WTC11 (cell line): ENCODE measurements at regions not wholly inside any gene's neighbourhood (a gene's known extent, or its start where the extent isn't known, plus 50 kb on each side); places are given as distances from the start of the nearest gene placed in this dataset.

Experiments used
- ATAC-seq: fragments of 200-7000 bp; cut with Tn5 transposase; 2 replicates; pipeline ENCODE4 v1.10.0; 2021; ENCODE audit warnings: mild to moderate bottlenecking, moderate library complexity
- CTCF ChIA-PET: fragments of 300-600 bp; sonication (Branson Sonifier 250); formaldehyde crosslinking; loops from one replicate; lab custom pipeline; 2021; ENCODE audit warnings: antibody characterized with exemption; lab: Charles Lee
- POLR2A ChIA-PET: fragments of 350-600 bp; sonication (Branson Sonifier 250); formaldehyde crosslinking; loops from one replicate; lab custom pipeline; 2021; ENCODE audit warnings: antibody characterized with exemption; lab: Charles Lee
- DNase-seq: peaks from one replicate; pipeline ENCODE4 v3.0.0; 2021; ENCODE audit warnings: low spot score
- H3K27ac Mint-ChIP-seq: 2 replicates; pipeline ENCODE4 v1.8.0; 2021; ENCODE audit warnings: mixed read lengths
- H3K27me3 Mint-ChIP-seq: 2 replicates; pipeline ENCODE4 v1.8.0; 2021; ENCODE audit warnings: low read depth, mild to moderate bottlenecking, moderate library complexity, mixed read lengths
- H3K36me3 Mint-ChIP-seq: 2 replicates; pipeline ENCODE4 v1.8.0; 2021; ENCODE audit warnings: mixed read lengths
- H3K4me1 Mint-ChIP-seq: 2 replicates; pipeline ENCODE4 v1.8.0; 2022; ENCODE audit warnings: mixed read lengths
- H3K4me3 Mint-ChIP-seq: 2 replicates; pipeline ENCODE4 v1.8.0; 2021; ENCODE audit warnings: mild to moderate bottlenecking, moderate library complexity, mixed read lengths
- H3K9me3 Mint-ChIP-seq: 2 replicates; pipeline ENCODE4 v1.8.0; 2021; ENCODE audit warnings: mixed read lengths
- AR ChIP-seq: fragments of 250-450 bp; sonication (Bioruptor Pico); IDR thresholded peaks from 2 replicates; pipeline ENCODE4 v1.9.0; 2021; ENCODE audit warnings: mild to moderate bottlenecking
- CREM ChIP-seq: sonication (generic); formaldehyde crosslinking; IDR thresholded peaks from 2 replicates; pipeline ENCODE4 v1.8.1; 2022; ENCODE audit warnings: mild to moderate bottlenecking, missing genetic modification reagents, moderate library complexity
- E2F1 ChIP-seq: sonication (generic); formaldehyde crosslinking; IDR thresholded peaks from 2 replicates; pipeline ENCODE4 v1.8.0; 2022; ENCODE audit warnings: mild to moderate bottlenecking, missing genetic modification reagents
- E2F5 ChIP-seq: sonication (generic); formaldehyde crosslinking; IDR thresholded peaks from 2 replicates; pipeline ENCODE4 v1.8.1; 2022; ENCODE audit warnings: mild to moderate bottlenecking, moderate library complexity, missing genetic modification reagents
- ERG ChIP-seq: fragments of 250-450 bp; sonication (Bioruptor Pico); IDR thresholded peaks from 2 replicates; pipeline ENCODE4 v1.8.0; 2021; ENCODE audit warnings: mild to moderate bottlenecking
- ESRRA ChIP-seq: sonication (generic); formaldehyde crosslinking; IDR thresholded peaks from 2 replicates; pipeline ENCODE4 v1.8.1; 2022; ENCODE audit warnings: mild to moderate bottlenecking, missing genetic modification reagents, borderline replicate concordance
- FOXP4 ChIP-seq: sonication (generic); formaldehyde crosslinking; IDR thresholded peaks from 2 replicates; pipeline ENCODE4 v1.8.0; 2022; ENCODE audit warnings: mild to moderate bottlenecking, missing genetic modification reagents
- JUN ChIP-seq: sonication (generic); formaldehyde crosslinking; IDR thresholded peaks from 2 replicates; pipeline ENCODE4 v1.8.0; 2023; ENCODE audit warnings: mild to moderate bottlenecking, missing genetic modification reagents
- MXD4 ChIP-seq: fragments of 250-450 bp; sonication (Bioruptor Pico); IDR thresholded peaks from 2 replicates; pipeline ENCODE4 v1.8.0; 2021; ENCODE audit warnings: mild to moderate bottlenecking, moderate library complexity, borderline replicate concordance
- MYBL2 ChIP-seq: sonication (generic); formaldehyde crosslinking; IDR thresholded peaks from 2 replicates; pipeline ENCODE4 v1.8.1; 2023; ENCODE audit warnings: mild to moderate bottlenecking, moderate library complexity, missing genetic modification reagents
- NFE2L1 ChIP-seq: sonication (generic); formaldehyde crosslinking; IDR thresholded peaks from 2 replicates; pipeline ENCODE4 v1.8.1; 2023; ENCODE audit warnings: missing genetic modification reagents
- NR3C1 ChIP-seq: sonication (generic); formaldehyde crosslinking; conservative IDR thresholded peaks from 2 replicates; pipeline ENCODE4 v1.8.1; 2023; ENCODE audit warnings: low read depth, mild to moderate bottlenecking, missing genetic modification reagents
- SOX15 ChIP-seq: fragments of 250-450 bp; sonication (Bioruptor Pico); IDR thresholded peaks from 2 replicates; pipeline ENCODE4 v1.9.0; 2021; ENCODE audit warnings: mild to moderate bottlenecking
- USF1 ChIP-seq: sonication (generic); formaldehyde crosslinking; IDR thresholded peaks from 2 replicates; pipeline ENCODE4 v1.8.0; 2022; ENCODE audit warnings: mild to moderate bottlenecking, missing genetic modification reagents
- ZNF416 ChIP-seq: fragments of 250-450 bp; sonication (Bioruptor Pico); IDR thresholded peaks from 2 replicates; pipeline ENCODE4 v1.9.0; 2021; ENCODE audit warnings: mild to moderate bottlenecking, inconsistent platforms
- ZNF512 ChIP-seq: sonication (generic); formaldehyde crosslinking; IDR thresholded peaks from 2 replicates; pipeline ENCODE4 v1.8.1; 2022; ENCODE audit warnings: missing genetic modification reagents, borderline replicate concordance

GRCh38 chr15:87757084-87757483 lies 499.5 kb downstream of the NTRK3 start:
- Mint-ChIP-seq H3K27ac (no peak overlapping the region), H3K4me1 (no peaks in the 10 kb centered on the region), H3K4me3 (no peak overlapping the region), H3K9me3 (no peaks in the 10 kb centered on the region), H3K36me3 (no peaks in the 10 kb centered on the region), H3K27me3 (no peaks in the 10 kb centered on the region; the same call in 1 of the 2 replicates)
- TF ChIP-seq E2F1 (CRISPR knock-in tag) (no peak), E2F5 (CRISPR knock-in tag) (no peak), MXD4 (CRISPR knock-in tag) (no peak)
- DNase-seq, result no peak
- POLR2A ChIA-PET, result no interaction called here
- ATAC-seq, result no peak
- CTCF ChIA-PET, result no interaction called here

GRCh38 chr15:87756072-87756471 lies 500.5 kb downstream of the NTRK3 start:
- ATAC-seq, result no peak
- CTCF ChIA-PET, result no interaction called here
- TF ChIP-seq JUN (CRISPR knock-in tag) (no peak), ZNF512 (CRISPR knock-in tag) (no peak), FOXP4 (CRISPR knock-in tag) (no peak), USF1 (CRISPR knock-in tag) (no peak), ESRRA (no peak), NFE2L1 (no peak), AR (CRISPR knock-in tag) (no peak), NR3C1 (no peak), MYBL2 (no peak)
- TF ChIP-seq, all 79 proteins: peak for 0
- H3K27me3 Mint-ChIP-seq, result no peaks in the 10 kb centered on the region; the same call in 1 of the 2 replicates
- DNase-seq, result no peak
- no peaks in the 10 kb centered on the region for H3K36me3 Mint-ChIP-seq
- POLR2A ChIA-PET, result no interaction called here
- H3K4me1 Mint-ChIP-seq, result no peaks in the 10 kb centered on the region
- H3K27ac Mint-ChIP-seq, result no peak overlapping the region
- no peaks in the 10 kb centered on the region for H3K9me3 Mint-ChIP-seq
- no peak overlapping the region for H3K4me3 Mint-ChIP-seq

GRCh38 chr15:87755226-87755625 lies 501.3 kb downstream of the NTRK3 start:
- no peak overlapping the region for H3K27ac Mint-ChIP-seq
- no peak for ATAC-seq

More at GRCh38 chr15:87755226-87755625, 501.3 kb downstream of the NTRK3 start:
- no peaks in the 10 kb centered on the region for H3K4me1 Mint-ChIP-seq
- TF ChIP-seq ZNF416 (CRISPR knock-in tag), result no peak
- no peak for TF ChIP-seq SOX15 (CRISPR knock-in tag)
- no peak for TF ChIP-seq ERG (CRISPR knock-in tag)
- no peak for TF ChIP-seq CREM (CRISPR knock-in tag)
- TF ChIP-seq, all 79 proteins: peak for 0
- DNase-seq, result no peak
- POLR2A ChIA-PET, result no interaction called here
- H3K9me3 Mint-ChIP-seq, result no peaks in the 10 kb centered on the region
- no peaks in the 10 kb centered on the region for H3K36me3 Mint-ChIP-seq
- CTCF ChIA-PET, result no interaction called here
- H3K27me3 Mint-ChIP-seq, result no peaks in the 10 kb centered on the region; the same call in 1 of the 2 replicates
- H3K4me3 Mint-ChIP-seq, result no peak overlapping the region
